Liver (tissue), 8 donors: ENCODE measurements at regions not wholly inside any gene's neighbourhood (a gene's known extent, or its start where the extent isn't known, plus 50 kb on each side); places are given as distances from the start of the nearest gene placed in this dataset.

ENCODE experiments used
- DNase-seq: peaks from one replicate; pipeline ENCODE4 v3.0.0-alpha.2; 2017; ENCODE audit warnings: low spot score
- H3K27ac ChIP-seq, 2 donors: one replicate each; pipeline ENCODE4 v1.7.0; 2013; ENCODE audit warnings: inconsistent platforms in 2 of 2, low read length in 2 of 2, control low read depth in 1 of 2, low read depth in 1 of 2, mild to moderate bottlenecking in 1 of 2
- H3K27me3 ChIP-seq, 4 donors: one replicate each; pipeline versions ENCODE4 v1.6.1 to v1.7.0; 2013; ENCODE audit warnings: low read length in 3 of 4, inconsistent platforms in 1 of 4, mild to moderate bottlenecking in 1 of 4, moderate library complexity in 1 of 4; ENCODE audit not compliant: control insufficient read depth in 4 of 4, insufficient read depth in 4 of 4
- H3K36me3 ChIP-seq, 4 donors: one replicate each; pipeline versions ENCODE4 v1.6.1 to v1.7.0; 2013; ENCODE audit warnings: low read length in 3 of 4, mild to moderate bottlenecking in 3 of 4, low read depth in 1 of 4, moderate library complexity in 1 of 4; ENCODE audit not compliant: control insufficient read depth in 4 of 4, insufficient read depth in 3 of 4
- H3K4me1 ChIP-seq, 4 donors: one replicate each; pipeline versions ENCODE4 v1.6.1 to v1.7.0; 2013; ENCODE audit warnings: low read length in 3 of 4, mild to moderate bottlenecking in 3 of 4, moderate library complexity in 1 of 4; ENCODE audit not compliant: control insufficient read depth in 4 of 4, insufficient read depth in 4 of 4
- H3K4me3 ChIP-seq, 3 donors: one replicate each; pipeline versions ENCODE4 v1.6.1 to v1.7.0; 2013; ENCODE audit warnings: low read length in 3 of 3, control low read depth in 1 of 3, low read depth in 1 of 3, mild to moderate bottlenecking in 1 of 3
- H3K9ac ChIP-seq, 2 donors: one replicate each; pipeline ENCODE4 v1.7.0; 2013; ENCODE audit warnings: low read length in 2 of 2, mild to moderate bottlenecking in 2 of 2, moderate library complexity in 2 of 2, control low read depth in 1 of 2, low read depth in 1 of 2
- H3K9me3 ChIP-seq, 4 donors: one replicate each; pipeline versions ENCODE4 v1.6.1 to v1.7.0; 2013; ENCODE audit warnings: low read length in 3 of 4; ENCODE audit not compliant: control insufficient read depth in 4 of 4
- EGR1 ChIP-seq, 2 donors: IDR thresholded peaks; 2 replicates each; pipeline ENCODE4 v1.6.1; 2016 to 2018; ENCODE audit warnings: antibody characterized with exemption in 2 of 2, low read depth in 2 of 2
- FOXA1 ChIP-seq: IDR thresholded peaks from 2 replicates; pipeline ENCODE4 v1.6.1; 2016; ENCODE audit warnings: antibody characterized with exemption
- FOXA2 ChIP-seq: IDR thresholded peaks from 2 replicates; pipeline ENCODE4 v1.6.1; 2016; ENCODE audit warnings: antibody characterized with exemption
- GABPA ChIP-seq, 2 donors: IDR thresholded peaks in 1 of 2; conservative IDR thresholded peaks in 1 of 2; 2 replicates each; pipeline ENCODE4 v1.6.1; 2016; ENCODE audit warnings: antibody characterized with exemption in 2 of 2, mild to moderate bottlenecking in 1 of 2, moderate library complexity in 1 of 2
- HNF4A ChIP-seq, 2 donors: conservative IDR thresholded peaks; 2 replicates each; pipeline ENCODE4 v1.6.1; 2016; ENCODE audit warnings: antibody characterized with exemption in 2 of 2, mild to moderate bottlenecking in 2 of 2
- HNF4G ChIP-seq: IDR thresholded peaks from 2 replicates; pipeline ENCODE4 v1.6.1; 2016; ENCODE audit warnings: antibody characterized with exemption
- JUND ChIP-seq, 2 donors: IDR thresholded peaks; 2 replicates each; pipeline ENCODE4 v1.6.1; 2016; ENCODE audit warnings: antibody characterized with exemption in 2 of 2
- NR2F2 ChIP-seq: IDR thresholded peaks from 2 replicates; pipeline ENCODE4 v1.6.1; 2016; ENCODE audit warnings: antibody characterized with exemption
- RAD21 ChIP-seq, 2 donors: IDR thresholded peaks; 2 replicates each; pipeline ENCODE4 v1.6.1; 2016; ENCODE audit warnings: antibody characterized with exemption in 2 of 2, mild to moderate bottlenecking in 2 of 2
- RXRA ChIP-seq, 2 donors: IDR thresholded peaks; 2 replicates each; pipeline ENCODE4 v1.6.1; 2017 to 2018; ENCODE audit warnings: antibody characterized with exemption in 2 of 2, mild to moderate bottlenecking in 1 of 2
- SP1 ChIP-seq: IDR thresholded peaks from 2 replicates; pipeline ENCODE4 v1.6.1; 2018; ENCODE audit warnings: antibody characterized with exemption, mild to moderate bottlenecking
- TAF1 ChIP-seq: conservative IDR thresholded peaks from 2 replicates; pipeline ENCODE4 v1.6.1; 2016; ENCODE audit warnings: antibody characterized with exemption, mild to moderate bottlenecking
- YY1 ChIP-seq: IDR thresholded peaks from 2 replicates; pipeline ENCODE4 v1.6.1; 2016; ENCODE audit warnings: antibody characterized with exemption, mild to moderate bottlenecking
- WGBS: extraction: QIAGEN DNeasy Blood & Tissue Kit; methylation state at CpG from one replicate; pipeline ENCODE4 v1.1.7; 2013; 5-methylcytosine and 5-hydroxymethylcytosine counted together
- TF ChIP-seq, protein P1 (sequence below): IDR thresholded peaks from 2 replicates; pipeline ENCODE4 v1.6.1; 2016; ENCODE audit warnings: antibody characterized with exemption
- TF ChIP-seq, protein P2 (sequence below): IDR thresholded peaks from 2 replicates; pipeline ENCODE4 v1.6.1; 2016; ENCODE audit warnings: antibody characterized with exemption, mild to moderate bottlenecking
- TF ChIP-seq, protein P3 (sequence below): IDR thresholded peaks from 2 replicates; pipeline ENCODE4 v1.6.1; 2016; ENCODE audit warnings: antibody characterized with exemption
- TF ChIP-seq, protein P4 (sequence below): fragments of 150-350 bp; IDR thresholded peaks from 2 replicates; pipeline ENCODE4 v1.5.1; 2017; ENCODE audit warnings: improper control_type of control experiment, low read depth, low read length; ENCODE audit not compliant: missing input control
- TF ChIP-seq, protein P5 (sequence below): IDR thresholded peaks from 2 replicates; pipeline ENCODE4 v1.6.1; 2016; ENCODE audit warnings: antibody characterized with exemption
- donor health status: healthy.
- donor health status: healthy.
- donor health status: healthy.
- donor health status: healthy.
- donor health status: healthy.

DNA sequence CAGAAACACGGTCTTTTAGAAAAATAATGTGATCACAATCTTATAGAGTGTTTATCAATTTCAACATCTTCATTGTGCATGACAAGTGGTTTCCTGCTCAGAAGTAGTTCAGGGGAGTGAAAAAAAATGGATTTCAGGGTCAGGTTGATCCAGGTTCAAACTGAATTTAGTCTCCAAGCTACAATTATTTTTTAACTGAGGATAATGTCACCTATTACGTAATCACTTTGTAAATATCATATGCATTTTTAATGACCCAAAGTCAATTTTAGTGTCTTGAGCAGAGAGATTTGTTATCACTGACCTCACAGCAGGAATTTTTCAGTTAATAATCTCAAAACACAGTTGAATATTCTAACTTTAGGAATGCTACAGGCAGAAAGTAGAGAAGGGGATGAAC is 627.2 kb upstream of the LUZP2 start:
- TF ChIP-seq JUND (IDR thresholded peaks at IDR 0.05) = no peak
- no peak for TF ChIP-seq SP1
- TF ChIP-seq YY1 = no peak
- TF ChIP-seq, protein P1, sequence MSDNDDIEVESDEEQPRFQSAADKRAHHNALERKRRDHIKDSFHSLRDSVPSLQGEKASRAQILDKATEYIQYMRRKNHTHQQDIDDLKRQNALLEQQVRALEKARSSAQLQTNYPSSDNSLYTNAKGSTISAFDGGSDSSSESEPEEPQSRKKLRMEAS = no peak
- TF ChIP-seq FOXA1 = no peak
- no peak for TF ChIP-seq RXRA (IDR thresholded peaks at IDR 0.05)
- TF ChIP-seq, protein P2, sequence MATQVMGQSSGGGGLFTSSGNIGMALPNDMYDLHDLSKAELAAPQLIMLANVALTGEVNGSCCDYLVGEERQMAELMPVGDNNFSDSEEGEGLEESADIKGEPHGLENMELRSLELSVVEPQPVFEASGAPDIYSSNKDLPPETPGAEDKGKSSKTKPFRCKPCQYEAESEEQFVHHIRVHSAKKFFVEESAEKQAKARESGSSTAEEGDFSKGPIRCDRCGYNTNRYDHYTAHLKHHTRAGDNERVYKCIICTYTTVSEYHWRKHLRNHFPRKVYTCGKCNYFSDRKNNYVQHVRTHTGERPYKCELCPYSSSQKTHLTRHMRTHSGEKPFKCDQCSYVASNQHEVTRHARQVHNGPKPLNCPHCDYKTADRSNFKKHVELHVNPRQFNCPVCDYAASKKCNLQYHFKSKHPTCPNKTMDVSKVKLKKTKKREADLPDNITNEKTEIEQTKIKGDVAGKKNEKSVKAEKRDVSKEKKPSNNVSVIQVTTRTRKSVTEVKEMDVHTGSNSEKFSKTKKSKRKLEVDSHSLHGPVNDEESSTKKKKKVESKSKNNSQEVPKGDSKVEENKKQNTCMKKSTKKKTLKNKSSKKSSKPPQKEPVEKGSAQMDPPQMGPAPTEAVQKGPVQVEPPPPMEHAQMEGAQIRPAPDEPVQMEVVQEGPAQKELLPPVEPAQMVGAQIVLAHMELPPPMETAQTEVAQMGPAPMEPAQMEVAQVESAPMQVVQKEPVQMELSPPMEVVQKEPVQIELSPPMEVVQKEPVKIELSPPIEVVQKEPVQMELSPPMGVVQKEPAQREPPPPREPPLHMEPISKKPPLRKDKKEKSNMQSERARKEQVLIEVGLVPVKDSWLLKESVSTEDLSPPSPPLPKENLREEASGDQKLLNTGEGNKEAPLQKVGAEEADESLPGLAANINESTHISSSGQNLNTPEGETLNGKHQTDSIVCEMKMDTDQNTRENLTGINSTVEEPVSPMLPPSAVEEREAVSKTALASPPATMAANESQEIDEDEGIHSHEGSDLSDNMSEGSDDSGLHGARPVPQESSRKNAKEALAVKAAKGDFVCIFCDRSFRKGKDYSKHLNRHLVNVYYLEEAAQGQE = no peak
- no peak for TF ChIP-seq GABPA (IDR thresholded peaks at IDR 0.05 in 1 of 2, conservative IDR thresholded peaks at IDR 0.05 in 1 of 2)
- TF ChIP-seq RAD21 (IDR thresholded peaks at IDR 0.05) = no peak
- TF ChIP-seq FOXA2 = no peak
- TF ChIP-seq EGR1 (IDR thresholded peaks at IDR 0.05; ENCODE audit: low read depth in 2 of 2) = no peak
- TF ChIP-seq, protein P3, sequence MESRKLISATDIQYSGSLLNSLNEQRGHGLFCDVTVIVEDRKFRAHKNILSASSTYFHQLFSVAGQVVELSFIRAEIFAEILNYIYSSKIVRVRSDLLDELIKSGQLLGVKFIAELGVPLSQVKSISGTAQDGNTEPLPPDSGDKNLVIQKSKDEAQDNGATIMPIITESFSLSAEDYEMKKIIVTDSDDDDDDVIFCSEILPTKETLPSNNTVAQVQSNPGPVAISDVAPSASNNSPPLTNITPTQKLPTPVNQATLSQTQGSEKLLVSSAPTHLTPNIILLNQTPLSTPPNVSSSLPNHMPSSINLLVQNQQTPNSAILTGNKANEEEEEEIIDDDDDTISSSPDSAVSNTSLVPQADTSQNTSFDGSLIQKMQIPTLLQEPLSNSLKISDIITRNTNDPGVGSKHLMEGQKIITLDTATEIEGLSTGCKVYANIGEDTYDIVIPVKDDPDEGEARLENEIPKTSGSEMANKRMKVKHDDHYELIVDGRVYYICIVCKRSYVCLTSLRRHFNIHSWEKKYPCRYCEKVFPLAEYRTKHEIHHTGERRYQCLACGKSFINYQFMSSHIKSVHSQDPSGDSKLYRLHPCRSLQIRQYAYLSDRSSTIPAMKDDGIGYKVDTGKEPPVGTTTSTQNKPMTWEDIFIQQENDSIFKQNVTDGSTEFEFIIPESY = no peak
- TF ChIP-seq HNF4A (conservative IDR thresholded peaks at IDR 0.05) = no peak
- no peak for TF ChIP-seq NR2F2
- TF ChIP-seq, protein P4, sequence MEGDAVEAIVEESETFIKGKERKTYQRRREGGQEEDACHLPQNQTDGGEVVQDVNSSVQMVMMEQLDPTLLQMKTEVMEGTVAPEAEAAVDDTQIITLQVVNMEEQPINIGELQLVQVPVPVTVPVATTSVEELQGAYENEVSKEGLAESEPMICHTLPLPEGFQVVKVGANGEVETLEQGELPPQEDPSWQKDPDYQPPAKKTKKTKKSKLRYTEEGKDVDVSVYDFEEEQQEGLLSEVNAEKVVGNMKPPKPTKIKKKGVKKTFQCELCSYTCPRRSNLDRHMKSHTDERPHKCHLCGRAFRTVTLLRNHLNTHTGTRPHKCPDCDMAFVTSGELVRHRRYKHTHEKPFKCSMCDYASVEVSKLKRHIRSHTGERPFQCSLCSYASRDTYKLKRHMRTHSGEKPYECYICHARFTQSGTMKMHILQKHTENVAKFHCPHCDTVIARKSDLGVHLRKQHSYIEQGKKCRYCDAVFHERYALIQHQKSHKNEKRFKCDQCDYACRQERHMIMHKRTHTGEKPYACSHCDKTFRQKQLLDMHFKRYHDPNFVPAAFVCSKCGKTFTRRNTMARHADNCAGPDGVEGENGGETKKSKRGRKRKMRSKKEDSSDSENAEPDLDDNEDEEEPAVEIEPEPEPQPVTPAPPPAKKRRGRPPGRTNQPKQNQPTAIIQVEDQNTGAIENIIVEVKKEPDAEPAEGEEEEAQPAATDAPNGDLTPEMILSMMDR = no peak
- TF ChIP-seq, protein P5, sequence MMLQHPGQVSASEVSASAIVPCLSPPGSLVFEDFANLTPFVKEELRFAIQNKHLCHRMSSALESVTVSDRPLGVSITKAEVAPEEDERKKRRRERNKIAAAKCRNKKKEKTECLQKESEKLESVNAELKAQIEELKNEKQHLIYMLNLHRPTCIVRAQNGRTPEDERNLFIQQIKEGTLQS = no peak
- no peak for TF ChIP-seq TAF1
- no peak for TF ChIP-seq HNF4G
- Histone ChIP-seq H3K4me3 (no peak overlapping the region), H3K9me3 (no peaks in the 10 kb centered on the region), H3K4me1 (no peaks in the 10 kb centered on the region), H3K27ac (no peak overlapping the region), H3K36me3 (no peaks in the 10 kb centered on the region), H3K27me3 (peaks cover 0 to 3% (median 0%) of the 10 kb centered on the region in 4 donors), H3K9ac (no peak overlapping the region)
- no peak for DNase-seq
- WGBS = 69% methylated on average over 2 of the region's 2 CpGs
